RWPE1 (cell line): ENCODE measurements at regions not wholly inside any gene's neighbourhood (a gene's known extent, or its start where the extent isn't known, plus 50 kb on each side); places are given as distances from the start of the nearest gene placed in this dataset.

Experiments used
- CTCF ChIA-PET: fragments of 350-600 bp; sonication (Branson Sonifier 250); formaldehyde crosslinking; extraction: SDS; loops from one replicate; lab custom pipeline; 2021; lab: Yijun Ruan, JAX
- POLR2A ChIA-PET: fragments of 400-600 bp; formaldehyde crosslinking; extraction: SDS; loops from one replicate; lab custom pipeline; 2020; ENCODE audit warnings: antibody characterized with exemption; ENCODE audit not compliant: low non-redundant PET; lab: Yijun Ruan, JAX
- DNase-seq: peaks from one replicate; pipeline ENCODE4 v3.0.0; 2012; ENCODE audit warnings: low spot score
- H3K27ac ChIP-seq: fragments of 450-650 bp; 2 replicates; pipeline ENCODE4 v1.5.1; 2017
- CTCF ChIP-seq: fragments of 450-650 bp; conservative IDR thresholded peaks from 2 replicates; pipeline ENCODE4 v1.5.1; 2017; ENCODE audit warnings: low read depth, mild to moderate bottlenecking

GRCh38 chr4:41458689-41459088 is 79.3 kb upstream of the LIMCH1 start:
- TF ChIP-seq CTCF: no peak
- ChIA-PET CTCF (no interaction called here), POLR2A (interaction anchor here (0.6 kb wide), 1 partner anchor 11 kb away, joined by 4 read pairs; no protein-coding TSS in a partner anchor)
- DNase-seq: no peak
- H3K27ac ChIP-seq: no peak overlapping the region

DNA sequence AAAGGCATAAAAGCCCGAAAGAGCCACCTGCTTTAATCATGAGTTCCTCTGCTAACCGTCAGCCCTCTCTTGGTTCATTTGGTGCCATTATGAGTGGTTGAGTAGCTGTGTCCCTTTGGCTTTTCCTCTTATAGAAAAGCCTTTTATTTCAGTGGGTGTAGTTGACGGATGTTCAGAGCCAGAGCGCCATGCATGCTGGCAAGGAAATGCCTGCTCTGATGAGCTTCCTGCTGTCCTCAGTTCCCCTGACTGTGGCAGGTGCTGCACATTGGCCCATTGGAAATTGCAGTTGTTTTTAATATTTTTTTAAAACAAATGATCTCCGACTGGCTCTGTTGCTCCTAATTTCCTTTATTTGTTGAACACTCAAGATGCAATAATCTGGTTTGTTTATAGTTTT is 77.3 kb upstream of the LIMCH1 start:
- no peak overlapping the region for H3K27ac ChIP-seq
- no peak for DNase-seq
- TF ChIP-seq CTCF: no peak
- ChIA-PET POLR2A (no interaction called here), CTCF (no interaction called here)

- DNase-seq: no peak
- ChIA-PET POLR2A (no interaction called here), CTCF (no interaction called here)
- no peak for TF ChIP-seq CTCF
- no peak overlapping the region for H3K27ac ChIP-seq
Observed at GRCh38 chr4:41461780-41462307, 76.1 kb upstream of the LIMCH1 start.

DNA sequence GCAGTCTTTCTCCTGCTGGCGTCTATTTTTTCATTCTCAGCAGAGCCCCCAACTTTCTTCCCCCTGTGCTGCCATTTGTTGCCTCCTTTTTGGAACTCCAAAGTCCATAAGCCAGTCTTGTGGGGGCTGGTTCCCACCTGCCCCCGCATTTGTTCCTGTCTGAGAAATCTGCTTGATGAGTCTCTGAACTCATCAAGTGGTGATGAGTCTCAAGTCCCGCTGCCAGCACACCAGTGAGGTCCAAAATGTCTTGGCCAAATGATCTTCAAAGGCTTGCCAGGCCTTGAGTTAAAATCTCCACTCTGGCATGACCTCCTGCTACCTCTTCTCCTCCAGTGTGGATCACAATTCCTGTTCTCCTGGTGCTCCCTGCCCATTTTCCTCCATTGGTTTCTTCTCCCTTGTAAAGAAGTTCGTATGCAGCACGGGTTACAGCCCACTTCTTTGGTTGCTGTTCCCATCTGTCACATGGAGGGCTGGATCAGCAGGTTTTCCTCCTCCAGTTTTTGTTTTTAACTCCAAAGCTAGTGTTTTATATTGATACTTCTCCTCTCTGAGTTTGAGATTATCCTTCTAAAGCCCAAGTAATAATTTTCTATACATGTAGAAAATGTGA is 72.7 kb upstream of the LIMCH1 start:
- no peak overlapping the region for H3K27ac ChIP-seq
- TF ChIP-seq CTCF: no peak
- no peak for DNase-seq
- POLR2A ChIA-PET: no interaction called here
- CTCF ChIA-PET: no interaction called here

DNA sequence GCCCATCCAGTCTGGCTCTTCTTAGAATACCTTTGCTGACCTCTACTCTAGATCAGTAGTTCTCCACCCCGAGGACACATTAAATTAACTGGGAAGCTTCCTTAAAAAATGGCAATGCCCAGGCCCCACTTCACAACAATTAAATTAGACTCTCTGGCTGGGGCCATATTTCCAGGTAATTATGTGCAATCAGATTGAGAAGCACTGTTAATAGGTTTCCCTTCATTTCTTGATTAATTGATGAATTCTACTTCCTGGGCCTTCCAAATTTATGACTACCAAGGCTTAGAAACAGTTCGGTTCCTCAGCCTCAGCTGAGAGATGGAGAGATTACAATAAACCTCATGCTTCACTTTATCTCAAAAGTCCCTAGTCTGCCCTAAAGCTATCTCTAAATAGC is 71.7 kb upstream of the LIMCH1 start:
- ChIA-PET POLR2A (no interaction called here), CTCF (no interaction called here)
- no peak for TF ChIP-seq CTCF
- DNase-seq: no peak
- H3K27ac ChIP-seq: no peak overlapping the region

GRCh38 chr4:41468122-41468521 is 69.8 kb upstream of the LIMCH1 start:
- no peak for TF ChIP-seq CTCF
- CTCF ChIA-PET: no interaction called here
- DNase-seq: no peak
- no peak overlapping the region for H3K27ac ChIP-seq
- POLR2A ChIA-PET: no interaction called here
